GM23338 (cell line): ENCODE measurements at regions not wholly inside any gene's neighbourhood (a gene's known extent, or its start where the extent isn't known, plus 50 kb on each side); places are given as distances from the start of the nearest gene placed in this dataset.

ENCODE experiments used
- ATAC-seq: fragments of 200-7000 bp; cut with Tn5 transposase; 3 replicates; pipeline ENCODE4 v1.9.1; 2020
- DNase-seq: peaks from one replicate; pipeline ENCODE4 v3.0.0-alpha.2; 2015; ENCODE audit warnings: low spot score
- H2AFZ ChIP-seq: fragments of 200-600 bp; sonication (generic); 2 replicates; pipeline ENCODE4 v1.8.0; 2016; ENCODE audit warnings: antibody characterized with exemption, mild to moderate bottlenecking, moderate library complexity
- H3F3A ChIP-seq: fragments of 200-600 bp; sonication (generic); replicated peaks from 2 replicates; pipeline ENCODE4 v1.8.0; 2017; ENCODE audit warnings: antibody characterized with exemption, mixed run types, low read depth
- H3K27ac ChIP-seq: fragments of 200-600 bp; sonication (generic); 2 replicates; pipeline ENCODE4 v1.6.1; 2016; ENCODE audit warnings: low read depth
- H3K27me3 ChIP-seq: fragments of 200-600 bp; sonication (generic); 2 replicates; pipeline ENCODE4 v1.8.0; 2016; ENCODE audit warnings: mild to moderate bottlenecking, mixed run types, moderate library complexity; ENCODE audit not compliant: insufficient read depth
- H3K36me3 ChIP-seq: fragments of 200-600 bp; sonication (generic); 2 replicates; pipeline ENCODE4 v1.8.0; 2016; ENCODE audit warnings: mild to moderate bottlenecking; ENCODE audit not compliant: insufficient read depth
- H3K4me1 ChIP-seq: fragments of 200-600 bp; sonication (generic); 2 replicates; pipeline ENCODE4 v1.8.0; 2016; ENCODE audit warnings: mild to moderate bottlenecking, moderate library complexity; ENCODE audit not compliant: insufficient read depth
- H3K4me2 ChIP-seq: fragments of 200-600 bp; sonication (generic); 2 replicates; pipeline ENCODE4 v1.7.1; 2017; ENCODE audit warnings: mixed run types
- H3K4me3 ChIP-seq: fragments of 200-600 bp; sonication (generic); 2 replicates; pipeline ENCODE4 v1.6.1; 2016; ENCODE audit warnings: mixed run types
- H3K79me2 ChIP-seq: fragments of 200-600 bp; sonication (generic); replicated peaks from 2 replicates; pipeline ENCODE4 v1.8.0; 2017; ENCODE audit warnings: mild to moderate bottlenecking; ENCODE audit not compliant: insufficient read depth
- H3K9me2 ChIP-seq: fragments of 200-600 bp; sonication (generic); 2 replicates; pipeline ENCODE4 v1.8.0; 2017; ENCODE audit not compliant: insufficient read depth
- H4K20me1 ChIP-seq: fragments of 200-600 bp; sonication (generic); replicated peaks from 2 replicates; pipeline ENCODE4 v1.8.0; 2017; ENCODE audit warnings: mild to moderate bottlenecking; ENCODE audit not compliant: insufficient read depth
- H3K27ac Mint-ChIP-seq: 2 replicates; pipeline ENCODE4 v1.8.0; 2020; ENCODE audit warnings: inconsistent platforms, mild to moderate bottlenecking, moderate library complexity, mixed read lengths
- H3K27me3 Mint-ChIP-seq: 3 replicates; pipeline ENCODE4 v1.8.0; 2022; ENCODE audit warnings: low read depth, mild to moderate bottlenecking, moderate library complexity, mixed read lengths, inconsistent platforms; ENCODE audit not compliant: insufficient read depth, poor library complexity
- H3K36me3 Mint-ChIP-seq: 3 replicates; pipeline ENCODE4 v1.8.0; 2021; ENCODE audit warnings: low read depth, mild to moderate bottlenecking, inconsistent platforms, moderate library complexity, mixed read lengths
- H3K4me1 Mint-ChIP-seq: 3 replicates; pipeline ENCODE4 v1.8.0; 2020; ENCODE audit warnings: mild to moderate bottlenecking, inconsistent platforms, mixed read lengths
- H3K4me3 Mint-ChIP-seq: 3 replicates; pipeline ENCODE4 v1.8.0; 2021; ENCODE audit warnings: moderate library complexity, mild to moderate bottlenecking, inconsistent platforms, mixed read lengths
- H3K9me3 Mint-ChIP-seq: 3 replicates; pipeline ENCODE4 v1.8.0; 2020; ENCODE audit warnings: moderate library complexity, mild to moderate bottlenecking, inconsistent platforms, mixed read lengths
- CREB1 ChIP-seq: fragments of 250-450 bp; sonication (Bioruptor Pico); IDR thresholded peaks from 2 replicates; pipeline ENCODE4 v1.5.0; 2020; ENCODE audit warnings: low read depth, mild to moderate bottlenecking, moderate library complexity
- CTCF ChIP-seq, 2 experiments: fragments of 200-600 bp in 1 of 2; sonication (generic) in 1 of 2; conservative IDR thresholded peaks; 2 replicates each; pipeline versions ENCODE4 v1.5.1 to v1.6.1; 2016 to 2017; ENCODE audit warnings: antibody characterized with exemption in 2 of 2, low read depth in 2 of 2, mild to moderate bottlenecking in 2 of 2, moderate library complexity in 1 of 2
- ETS1 ChIP-seq: IDR thresholded peaks from 2 replicates; pipeline ENCODE4 v1.6.1; 2016; ENCODE audit warnings: antibody characterized with exemption
- EZH2 ChIP-seq: fragments of 200-600 bp; sonication (generic); IDR thresholded peaks from one replicate; pipeline ENCODE4 v1.8.0; 2017; ENCODE audit warnings: antibody characterized with exemption, mild to moderate bottlenecking, low read depth; ENCODE audit not compliant: unreplicated experiment
- EZH2phosphoT487 ChIP-seq: fragments of 200-600 bp; sonication (generic); IDR thresholded peaks from one replicate; pipeline ENCODE4 v1.8.1; 2018; ENCODE audit warnings: antibody characterized with exemption; ENCODE audit not compliant: unreplicated experiment
- JUNB ChIP-seq: IDR thresholded peaks from one replicate; pipeline ENCODE4 v1.6.1; 2016; ENCODE audit warnings: antibody characterized with exemption; ENCODE audit not compliant: unreplicated experiment
- NANOG ChIP-seq: IDR thresholded peaks from 2 replicates; pipeline ENCODE4 v1.6.1; 2016; ENCODE audit warnings: antibody characterized with exemption, borderline replicate concordance
- POLR2AphosphoS5 ChIP-seq: IDR thresholded peaks from 2 replicates; pipeline ENCODE4 v1.6.1; 2016; ENCODE audit warnings: antibody characterized with exemption, low read depth
- REST ChIP-seq: IDR thresholded peaks from one replicate; pipeline ENCODE4 v1.6.1; 2018; ENCODE audit warnings: antibody characterized with exemption; ENCODE audit not compliant: unreplicated experiment
- STAT1 ChIP-seq: IDR thresholded peaks from one replicate; pipeline ENCODE4 v1.6.1; 2016; ENCODE audit warnings: antibody characterized with exemption; ENCODE audit not compliant: unreplicated experiment
- ZNF114 ChIP-seq: fragments of 250-450 bp; sonication (Bioruptor Pico); IDR thresholded peaks from 2 replicates; pipeline ENCODE4 v1.5.0; 2020; ENCODE audit warnings: mild to moderate bottlenecking, moderate library complexity
- ZNF331 ChIP-seq: fragments of 250-450 bp; sonication (Bioruptor Pico); IDR thresholded peaks from 2 replicates; pipeline ENCODE4 v1.5.0; 2020; ENCODE audit warnings: low read depth, mild to moderate bottlenecking, moderate library complexity

DNA sequence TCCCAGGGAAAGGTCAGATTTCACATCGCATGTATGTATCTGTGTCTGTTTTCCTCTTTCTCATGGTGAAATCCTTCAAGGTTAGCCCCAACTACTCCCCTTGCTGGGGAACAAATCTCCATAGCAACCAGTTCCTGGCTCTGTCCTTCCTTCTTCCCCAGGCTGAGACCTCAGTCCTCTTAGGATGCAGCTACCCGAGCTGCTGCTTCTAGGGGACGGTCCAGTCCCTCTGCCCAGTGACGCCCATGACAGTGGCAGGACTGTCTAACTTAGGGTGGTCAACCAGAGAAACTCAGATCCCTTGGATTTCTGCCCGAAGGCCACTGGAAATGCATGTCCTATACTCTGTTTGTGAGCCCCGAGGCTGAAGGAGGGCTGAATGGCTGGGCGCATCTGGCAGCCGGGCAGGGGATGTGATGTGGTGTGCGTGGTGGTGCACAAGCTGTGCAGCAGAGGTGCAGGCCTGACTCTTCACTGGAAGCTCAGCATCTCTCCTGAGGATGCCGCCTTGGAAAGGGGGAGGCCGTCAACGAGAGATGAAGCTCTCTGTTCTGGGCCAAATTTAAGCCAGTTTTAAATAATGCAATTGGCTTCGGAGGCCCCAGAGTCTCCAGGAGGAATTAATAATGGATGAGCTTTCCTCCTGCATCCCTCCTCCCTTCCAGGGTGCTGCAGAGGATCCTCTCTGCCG, 118.7 kb upstream of the B3GAT1 start:
- Histone ChIP-seq H3F3A (no peaks in the 10 kb centered on the region), H3K36me3 (no peaks in the 10 kb centered on the region), H4K20me1 (no peaks in the 10 kb centered on the region), H3K4me2 (no peak overlapping the region), H3K27ac (no peak overlapping the region), H3K27me3 (no peaks in the 10 kb centered on the region), H3K4me1 (no peaks in the 10 kb centered on the region), H3K79me2 (no peaks in the 10 kb centered on the region), H3K9me2 (no peaks in the 10 kb centered on the region), H2AFZ (no peak overlapping the region), H3K4me3 (no peak overlapping the region)
- peaks cover 8% of the 10 kb centered on the region for H3K27me3 Mint-ChIP-seq
- ATAC-seq (no peak), DNase-seq (no peak)
- H3K4me1 Mint-ChIP-seq, result peaks cover 16% of the 10 kb centered on the region
- no peaks in the 10 kb centered on the region for H3K36me3 Mint-ChIP-seq
- H3K9me3 Mint-ChIP-seq, result no peaks in the 10 kb centered on the region
- H3K27ac Mint-ChIP-seq, result no peak overlapping the region; the same call in 1 of the 2 replicates
- no peak overlapping the region for H3K4me3 Mint-ChIP-seq
- no peak for TF ChIP-seq ZNF114 (CRISPR knock-in tag)
- TF ChIP-seq NANOG, result no peak
- no peak for TF ChIP-seq EZH2phosphoT487
- TF ChIP-seq CREB1 (CRISPR knock-in tag), result no peak

GRCh38 chr11:134529212-134530096, 117.4 kb upstream of the B3GAT1 start:
- no peaks in the 10 kb centered on the region for H3K4me1 ChIP-seq
- H3K4me3 Mint-ChIP-seq, result no peak overlapping the region
- ATAC-seq, result peak; percentile 49
- TF ChIP-seq ZNF114 (CRISPR knock-in tag), result no peak
- no peak for TF ChIP-seq NANOG
- no peak for TF ChIP-seq STAT1
- TF ChIP-seq POLR2AphosphoS5, result no peak
- no peak for TF ChIP-seq ETS1
- no peak for TF ChIP-seq REST
- TF ChIP-seq ZNF331 (CRISPR knock-in tag), result no peak
- no peak for TF ChIP-seq EZH2
- TF ChIP-seq JUNB, result no peak
- TF ChIP-seq EZH2phosphoT487, result no peak
- no peak for TF ChIP-seq CTCF (conservative IDR thresholded peaks at IDR 0.05; ENCODE audit: low read depth in 2 of 2)

More at GRCh38 chr11:134529212-134530096, 117.4 kb upstream of the B3GAT1 start:
- Histone ChIP-seq H3K27ac (no peak overlapping the region), H3K79me2 (no peaks in the 10 kb centered on the region), H3K9me2 (no peaks in the 10 kb centered on the region), H3K4me2 (no peak overlapping the region), H3K36me3 (no peaks in the 10 kb centered on the region), H2AFZ (peak overlapping the region; percentile 38; the same call in 1 of the 2 replicates), H3K27me3 (no peaks in the 10 kb centered on the region), H3K4me3 (no peak overlapping the region), H4K20me1 (no peaks in the 10 kb centered on the region), H3F3A (no peaks in the 10 kb centered on the region)
- Mint-ChIP-seq H3K4me1 (peaks cover 16% of the 10 kb centered on the region), H3K27me3 (peaks cover 6% of the 10 kb centered on the region), H3K36me3 (no peaks in the 10 kb centered on the region), H3K9me3 (no peaks in the 10 kb centered on the region), H3K27ac (no peak overlapping the region)
- DNase-seq, result no peak
